ENCODE measurements at regions not wholly inside any gene's neighbourhood (a gene's known extent, or its start where the extent isn't known, plus 50 kb on each side); places are given as distances from the start of the nearest gene placed in this dataset.

DNA sequence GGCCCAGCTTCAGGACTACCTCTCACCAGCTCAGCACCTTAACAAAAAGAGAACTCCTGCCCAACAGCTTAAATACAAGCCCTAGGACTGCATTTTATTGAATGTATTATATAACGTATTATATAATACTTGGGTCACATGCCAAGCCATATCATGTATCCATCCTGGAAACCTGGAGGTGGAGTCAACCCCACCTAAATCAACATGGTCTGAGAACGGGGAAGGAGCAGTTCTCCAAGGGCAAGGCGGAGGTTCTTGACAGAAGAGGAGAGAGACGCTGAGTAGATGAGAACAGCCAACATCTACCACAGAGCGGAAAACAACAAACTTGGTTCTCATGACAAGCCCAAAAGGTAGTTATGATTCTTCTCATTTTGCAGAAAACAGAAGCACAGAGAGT is 163.4 kb downstream of the FGF18 start:
- Histone ChIP-seq H3K36me3 (ENCODE audit: control insufficient read depth in 2 of 4, insufficient read depth in 4 of 4, low read length in 3 of 4) (no peaks in the 10 kb centered on the region), H3K23me2 (ENCODE audit: low read depth, low read length) (no peaks in the 10 kb centered on the region), H3K79me2 (ENCODE audit: control insufficient read depth in 1 of 2, insufficient read depth in 2 of 2, low read length in 2 of 2) (no peaks in the 10 kb centered on the region), H2BK5ac (ENCODE audit: low read depth, low read length) (no peak overlapping the region), H2AFZ (ENCODE audit: low read length) (no peak overlapping the region), H3K9ac (replicated peaks in 1 of 4; ENCODE audit: extremely low read depth in 1 of 4, low read depth in 3 of 4, low read length in 3 of 4) (no peak overlapping the region), H3K14ac (ENCODE audit: insufficient read length) (no peak overlapping the region), H3K79me1 (ENCODE audit: low read depth, low read length) (no peaks in the 10 kb centered on the region), H3K9me3 (ENCODE audit: insufficient read depth in 2 of 2, low read depth in 1 of 2, low read length in 1 of 2) (no peaks in the 10 kb centered on the region), H3K4me2 (ENCODE audit: insufficient read depth in 1 of 2, low read depth in 2 of 2, low read length in 2 of 2) (no peak overlapping the region), H3K56ac (replicated peaks; ENCODE audit: insufficient read length, low read depth, low read length) (no peak overlapping the region), H4K5ac (ENCODE audit: insufficient read length, low read depth, low read length) (no peak overlapping the region), H2BK12ac (ENCODE audit: low read depth, low read length) (no peak overlapping the region), H2BK15ac (ENCODE audit: low read length) (no peak overlapping the region), H3K18ac (ENCODE audit: extremely low read depth, low read length) (no peak overlapping the region), H4K8ac (ENCODE audit: extremely low read depth, insufficient read depth, low read length) (no peak overlapping the region), H3K27me3 (replicated peaks in 1 of 4; ENCODE audit: control insufficient read depth in 3 of 4, extremely low read depth in 1 of 4, insufficient read depth in 3 of 4, low read length in 3 of 4) (no peaks in the 10 kb centered on the region), H2BK20ac (ENCODE audit: low read length) (no peak overlapping the region), H2BK120ac (replicated peaks; ENCODE audit: low read depth, low read length) (no peak overlapping the region), H2AK5ac (ENCODE audit: low read depth, low read length) (no peak overlapping the region), H3K4me3 (ENCODE audit: extremely low read depth in 1 of 4, insufficient read depth in 2 of 4, low read depth in 3 of 4, low read length in 4 of 4) (no peak overlapping the region), H4K20me1 (replicated peaks in 1 of 2; ENCODE audit: control insufficient read depth in 1 of 2, insufficient read depth in 2 of 2, low read length in 2 of 2) (no peaks in the 10 kb centered on the region), H3K4ac (replicated peaks; ENCODE audit: insufficient read length, low read depth, low read length) (no peak overlapping the region), H4K91ac (replicated peaks; ENCODE audit: insufficient read length, low read length) (no peak overlapping the region), H3K27ac (ENCODE audit: low read depth, low read length) (no peak overlapping the region), H3K23ac (ENCODE audit: insufficient read length) (no peak overlapping the region), H3K4me1 (replicated peaks in 1 of 4; ENCODE audit: control insufficient read depth in 3 of 4, insufficient read depth in 4 of 4, low read length in 3 of 4) (peaks cover 0 to 6% (median 0%) of the 10 kb centered on the region in 4 experiments; a peak in 2 of 7 replicates)
- POLR2A ChIA-PET (ENCODE audit: partially characterized antibody) = no interaction called here
- CTCF ChIA-PET (ENCODE audit: partially characterized antibody) = interaction anchor here (0.6 to 2.1 kb wide), 7 partner anchors 15 to 164 kb away, joined by 3 to 5 read pairs (median 3); partner anchors contain the start of gene FGF18
- FAIRE-seq (no peak), DNase-seq (ENCODE audit: low read depth in 1 of 2, low spot score in 2 of 2) (no peak)
- TF ChIP-seq SIRT6 (IDR thresholded peaks at IDR 0.05; ENCODE audit: low read length) (no peak), CTBP2 (IDR thresholded peaks at IDR 0.05; ENCODE audit: borderline replicate concordance, insufficient read depth, insufficient read length, low read length) (no peak), JUN (IDR thresholded peaks at IDR 0.05; ENCODE audit: low read depth, low read length) (no peak), BACH1 (IDR thresholded peaks at IDR 0.05; ENCODE audit: low read length) (no peak), TEAD4 (IDR thresholded peaks at IDR 0.05; ENCODE audit: low read depth, low read length) (no peak), JUND (IDR thresholded peaks at IDR 0.05; ENCODE audit: low read length) (no peak), CHD2 (IDR thresholded peaks at IDR 0.05; ENCODE audit: low read length) (no peak), SIX5 (IDR thresholded peaks at IDR 0.05; ENCODE audit: low read depth, low read length) (no peak), KDM1A (IDR thresholded peaks at IDR 0.05; ENCODE audit: borderline replicate concordance, low read length) (no peak), SRF (IDR thresholded peaks at IDR 0.05; ENCODE audit: low read depth, low read length) (no peak), SP1 (IDR thresholded peaks at IDR 0.05; ENCODE audit: low read depth, low read length) (no peak)
- TF ChIP-seq, protein P1, sequence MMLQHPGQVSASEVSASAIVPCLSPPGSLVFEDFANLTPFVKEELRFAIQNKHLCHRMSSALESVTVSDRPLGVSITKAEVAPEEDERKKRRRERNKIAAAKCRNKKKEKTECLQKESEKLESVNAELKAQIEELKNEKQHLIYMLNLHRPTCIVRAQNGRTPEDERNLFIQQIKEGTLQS (IDR thresholded peaks at IDR 0.05; ENCODE audit: insufficient read depth, low read depth, low read length) = no peak
- WGBS, 2 experiments (ENCODE audit: extremely low coverage in 1 of 2, insufficient coverage in 1 of 2, insufficient read length in 1 of 2, insufficient replicate concordance in 2 of 2, low coverage in 1 of 2, low lambda C conversion rate in 2 of 2, missing lambda C conversion rate in 1 of 2) = 95% methylated on average over 4 of the region's 5 CpGs; no CpG with 5 or more reads in 1 of the 2 experiments

Measured in H1 (cell line).